Parathyroid adenoma (tissue), 2 donors: ENCODE measurements at regions not wholly inside any gene's neighbourhood (a gene's known extent, or its start where the extent isn't known, plus 50 kb on each side); places are given as distances from the start of the nearest gene placed in this dataset.

ENCODE experiments used
- H2AFZ ChIP-seq: fragments of 300-600 bp; sonication (generic); one replicate; pipeline ENCODE4 v1.7.0; 2017; ENCODE audit warnings: antibody characterized with exemption, mild to moderate bottlenecking
- H3K27ac ChIP-seq: fragments of 300-600 bp; sonication (generic); one replicate; pipeline ENCODE4 v1.7.0; 2017
- H3K27me3 ChIP-seq: fragments of 300-600 bp; sonication (generic); one replicate; pipeline ENCODE4 v1.7.0; 2017; ENCODE audit warnings: low read length; ENCODE audit not compliant: control insufficient read depth, insufficient read depth
- H3K36me3 ChIP-seq: fragments of 300-600 bp; sonication (generic); one replicate; pipeline ENCODE4 v1.7.0; 2017; ENCODE audit warnings: low read length; ENCODE audit not compliant: control insufficient read depth, insufficient read depth
- H3K4me1 ChIP-seq: fragments of 300-600 bp; sonication (generic); one replicate; pipeline ENCODE4 v1.7.0; 2017; ENCODE audit warnings: control low read depth
- H3K4me2 ChIP-seq: fragments of 300-600 bp; sonication (generic); one replicate; pipeline ENCODE4 v1.7.0; 2017; ENCODE audit warnings: low read length
- H3K4me3 ChIP-seq: fragments of 300-600 bp; sonication (generic); one replicate; pipeline ENCODE4 v1.7.0; 2017; ENCODE audit warnings: low read depth, low read length
- H3K79me2 ChIP-seq: fragments of 300-600 bp; sonication (generic); one replicate; pipeline ENCODE4 v1.7.0; 2017; ENCODE audit warnings: control low read depth
- H3K9ac ChIP-seq: fragments of 300-600 bp; sonication (generic); one replicate; pipeline ENCODE4 v1.7.0; 2017; ENCODE audit warnings: mild to moderate bottlenecking
- H3K9me3 ChIP-seq: fragments of 300-600 bp; sonication (generic); one replicate; pipeline ENCODE4 v1.7.0; 2017; ENCODE audit warnings: low read length; ENCODE audit not compliant: control insufficient read depth
- CTCF ChIP-seq: fragments of 300-600 bp; sonication (generic); IDR thresholded peaks from one replicate; pipeline ENCODE4 v1.7.0; 2017; ENCODE audit warnings: antibody characterized with exemption, mild to moderate bottlenecking
- donor health status: primary hyperparathyroidism.

- Histone ChIP-seq H3K36me3 (no peaks in the 10 kb centered on the region), H2AFZ (no peak overlapping the region)
- no peak for TF ChIP-seq CTCF
Measured at GRCh38 chr7:70881167-70881847, 250.6 kb upstream of the GALNT17 start.

GRCh38 chr7:70883750-70884439, 248.0 kb upstream of the GALNT17 start:
- no peaks in the 10 kb centered on the region for H3K9me3 ChIP-seq
- TF ChIP-seq CTCF, result no peak

More at GRCh38 chr7:70881167-70881847, 250.6 kb upstream of the GALNT17 start:
- H3K79me2 ChIP-seq, result no peaks in the 10 kb centered on the region
- no peak overlapping the region for H3K4me3 ChIP-seq
- no peak overlapping the region for H3K9ac ChIP-seq
- H3K9me3 ChIP-seq, result no peaks in the 10 kb centered on the region
- no peaks in the 10 kb centered on the region for H3K27me3 ChIP-seq
- H3K4me2 ChIP-seq, result no peak overlapping the region
- no peak overlapping the region for H3K27ac ChIP-seq
- H3K4me1 ChIP-seq, result no peaks in the 10 kb centered on the region

GRCh38 chr7:70884440-70884764, 247.5 kb upstream of the GALNT17 start:
- Histone ChIP-seq H2AFZ (no peak overlapping the region), H3K27me3 (no peaks in the 10 kb centered on the region), H3K4me2 (no peak overlapping the region), H3K9ac (no peak overlapping the region), H3K4me1 (no peaks in the 10 kb centered on the region), H3K79me2 (no peaks in the 10 kb centered on the region), H3K27ac (no peak overlapping the region), H3K9me3 (no peaks in the 10 kb centered on the region), H3K36me3 (no peaks in the 10 kb centered on the region), H3K4me3 (no peak overlapping the region)
- TF ChIP-seq CTCF, result no peak

More at GRCh38 chr7:70883750-70884439, 248.0 kb upstream of the GALNT17 start:
- Histone ChIP-seq H3K4me1 (no peaks in the 10 kb centered on the region), H3K27ac (no peak overlapping the region), H3K4me2 (no peak overlapping the region), H3K9ac (no peak overlapping the region), H3K79me2 (no peaks in the 10 kb centered on the region), H2AFZ (no peak overlapping the region), H3K36me3 (no peaks in the 10 kb centered on the region), H3K27me3 (no peaks in the 10 kb centered on the region), H3K4me3 (no peak overlapping the region)

GRCh38 chr7:70884809-70885208, 247.1 kb upstream of the GALNT17 start:
- Histone ChIP-seq H2AFZ (no peak overlapping the region), H3K4me2 (no peak overlapping the region), H3K9me3 (no peaks in the 10 kb centered on the region), H3K4me3 (no peak overlapping the region), H3K27ac (no peak overlapping the region), H3K36me3 (no peaks in the 10 kb centered on the region), H3K4me1 (no peaks in the 10 kb centered on the region), H3K27me3 (no peaks in the 10 kb centered on the region), H3K9ac (no peak overlapping the region), H3K79me2 (no peaks in the 10 kb centered on the region)
- no peak for TF ChIP-seq CTCF

GRCh38 chr7:70886547-70886946, 245.4 kb upstream of the GALNT17 start:
- no peaks in the 10 kb centered on the region for H3K79me2 ChIP-seq
- TF ChIP-seq CTCF, result no peak
- H3K9ac ChIP-seq, result no peak overlapping the region
- H3K36me3 ChIP-seq, result no peaks in the 10 kb centered on the region
- H3K4me2 ChIP-seq, result no peak overlapping the region
- no peaks in the 10 kb centered on the region for H3K9me3 ChIP-seq
- H3K4me1 ChIP-seq, result no peaks in the 10 kb centered on the region
- no peak overlapping the region for H3K27ac ChIP-seq
- no peak overlapping the region for H3K4me3 ChIP-seq
- no peak overlapping the region for H2AFZ ChIP-seq
- no peaks in the 10 kb centered on the region for H3K27me3 ChIP-seq
